ENCODE measurements at regions not wholly inside any gene's neighbourhood (a gene's known extent, or its start where the extent isn't known, plus 50 kb on each side); places are given as distances from the start of the nearest gene placed in this dataset.

DNA sequence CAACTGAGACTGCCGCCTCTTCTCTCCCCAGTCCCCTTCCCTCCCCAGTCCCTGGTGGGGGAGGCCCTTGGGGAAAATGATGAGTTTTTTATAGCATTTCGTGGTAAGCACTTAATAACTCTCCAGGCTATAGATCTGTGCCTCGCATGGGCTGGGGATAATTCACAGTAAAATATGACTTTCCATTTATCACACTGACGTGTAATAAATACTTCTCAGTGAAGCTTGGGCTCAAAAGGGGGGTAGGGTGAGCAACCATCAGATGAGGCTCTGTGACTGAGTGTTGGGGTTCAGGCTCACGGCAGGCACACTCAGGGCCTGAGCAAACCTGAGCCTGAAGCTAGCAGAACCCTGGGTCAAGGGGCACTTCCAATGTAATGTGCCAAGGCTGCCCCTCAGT, 101.6 kb downstream of the CCT6B start:
- no peaks in the 10 kb centered on the region for H3K36me3 ChIP-seq
- H3K27me3 ChIP-seq = no peaks in the 10 kb centered on the region
- no peak for DNase-seq
- H3K4me1 ChIP-seq = no peaks in the 10 kb centered on the region
- H3K27ac ChIP-seq = no peak overlapping the region
- H3K4me3 ChIP-seq = no peak overlapping the region
- no peaks in the 10 kb centered on the region for H3K9me3 ChIP-seq
- TF ChIP-seq, protein P1, sequence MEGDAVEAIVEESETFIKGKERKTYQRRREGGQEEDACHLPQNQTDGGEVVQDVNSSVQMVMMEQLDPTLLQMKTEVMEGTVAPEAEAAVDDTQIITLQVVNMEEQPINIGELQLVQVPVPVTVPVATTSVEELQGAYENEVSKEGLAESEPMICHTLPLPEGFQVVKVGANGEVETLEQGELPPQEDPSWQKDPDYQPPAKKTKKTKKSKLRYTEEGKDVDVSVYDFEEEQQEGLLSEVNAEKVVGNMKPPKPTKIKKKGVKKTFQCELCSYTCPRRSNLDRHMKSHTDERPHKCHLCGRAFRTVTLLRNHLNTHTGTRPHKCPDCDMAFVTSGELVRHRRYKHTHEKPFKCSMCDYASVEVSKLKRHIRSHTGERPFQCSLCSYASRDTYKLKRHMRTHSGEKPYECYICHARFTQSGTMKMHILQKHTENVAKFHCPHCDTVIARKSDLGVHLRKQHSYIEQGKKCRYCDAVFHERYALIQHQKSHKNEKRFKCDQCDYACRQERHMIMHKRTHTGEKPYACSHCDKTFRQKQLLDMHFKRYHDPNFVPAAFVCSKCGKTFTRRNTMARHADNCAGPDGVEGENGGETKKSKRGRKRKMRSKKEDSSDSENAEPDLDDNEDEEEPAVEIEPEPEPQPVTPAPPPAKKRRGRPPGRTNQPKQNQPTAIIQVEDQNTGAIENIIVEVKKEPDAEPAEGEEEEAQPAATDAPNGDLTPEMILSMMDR (IDR thresholded peaks at IDR 0.05) = no peak
- no peak for TF ChIP-seq POLR2A (IDR thresholded peaks at IDR 0.05)

GRCh38 chr17:34858591-34859565, 102.4 kb downstream of the CCT6B start:
- no peaks in the 10 kb centered on the region for H3K4me1 ChIP-seq
- DNase-seq = no peak
- TF ChIP-seq POLR2A (IDR thresholded peaks at IDR 0.05) = no peak
- TF ChIP-seq, protein P1 (IDR thresholded peaks at IDR 0.05) = no peak
- H3K36me3 ChIP-seq = no peaks in the 10 kb centered on the region
- no peak overlapping the region for H3K27ac ChIP-seq
- no peaks in the 10 kb centered on the region for H3K9me3 ChIP-seq
- no peak overlapping the region for H3K4me3 ChIP-seq
- no peaks in the 10 kb centered on the region for H3K27me3 ChIP-seq

GRCh38 chr17:34853924-34854323, 107.3 kb downstream of the CCT6B start:
- Histone ChIP-seq H3K27me3 (no peaks in the 10 kb centered on the region), H3K27ac (no peak overlapping the region), H3K9me3 (no peaks in the 10 kb centered on the region), H3K4me3 (no peak overlapping the region), H3K36me3 (no peaks in the 10 kb centered on the region), H3K4me1 (no peaks in the 10 kb centered on the region)
- no peak for TF ChIP-seq POLR2A (IDR thresholded peaks at IDR 0.05)
- TF ChIP-seq, protein P1 (IDR thresholded peaks at IDR 0.05) = no peak
- DNase-seq = no peak

DNA sequence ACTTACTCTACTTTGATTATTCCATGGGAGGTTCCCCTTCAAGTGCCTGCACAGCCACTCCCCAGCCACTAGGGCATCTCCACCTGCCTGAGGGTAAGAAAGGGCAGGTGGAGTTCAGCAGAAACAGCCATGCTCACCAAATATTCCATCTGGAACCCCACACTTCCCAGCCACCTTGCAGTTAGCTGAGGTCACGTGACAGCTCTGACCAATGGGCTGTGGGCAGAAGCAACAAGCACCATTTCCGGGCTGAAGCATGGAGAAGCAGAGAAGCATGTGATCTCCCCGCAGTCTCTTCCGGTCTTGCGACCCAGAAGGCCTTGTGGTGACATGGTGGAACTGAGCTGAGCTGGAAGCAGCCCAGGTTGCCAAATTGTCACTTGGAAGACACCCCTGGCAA, 108.6 kb downstream of the CCT6B start:
- Histone ChIP-seq H3K36me3 (no peaks in the 10 kb centered on the region), H3K27ac (no peak overlapping the region), H3K27me3 (no peaks in the 10 kb centered on the region), H3K9me3 (no peaks in the 10 kb centered on the region), H3K4me1 (no peaks in the 10 kb centered on the region), H3K4me3 (no peak overlapping the region)
- TF ChIP-seq POLR2A (IDR thresholded peaks at IDR 0.05) = no peak
- TF ChIP-seq, protein P1 (IDR thresholded peaks at IDR 0.05) = no peak
- DNase-seq = no peak

DNA sequence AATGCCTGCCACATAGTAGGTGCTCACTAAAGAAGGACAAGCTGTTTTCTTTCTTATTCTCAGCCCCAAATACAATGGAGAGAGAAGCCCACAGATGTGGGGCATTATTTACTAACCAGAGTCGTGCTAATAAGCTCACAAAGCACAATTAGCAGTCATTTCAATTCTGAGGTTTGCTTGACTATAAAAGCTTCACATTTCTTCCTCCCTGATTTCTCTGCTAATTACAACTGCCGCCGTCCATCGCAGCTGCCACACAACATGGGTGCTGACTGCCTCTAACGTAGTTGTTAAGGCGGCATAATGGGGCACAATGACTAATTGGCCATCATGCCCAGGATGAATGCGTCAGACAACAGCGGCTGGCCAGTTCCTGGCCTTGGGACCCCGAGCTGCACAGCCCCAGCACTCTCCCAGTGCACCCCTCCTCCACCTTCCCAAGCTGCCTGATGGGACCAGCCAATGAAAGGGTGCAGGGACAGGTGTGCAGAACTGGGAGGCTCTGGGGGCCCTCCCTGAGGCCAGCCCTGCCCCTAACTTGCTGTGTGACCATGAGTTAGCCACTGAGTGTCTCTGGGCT, 109.2 kb downstream of the CCT6B start:
- Histone ChIP-seq H3K27me3 (no peaks in the 10 kb centered on the region), H3K4me1 (no peaks in the 10 kb centered on the region), H3K27ac (no peak overlapping the region), H3K4me3 (no peak overlapping the region), H3K36me3 (no peaks in the 10 kb centered on the region), H3K9me3 (no peaks in the 10 kb centered on the region)
- DNase-seq = no peak
- TF ChIP-seq, protein P1 (IDR thresholded peaks at IDR 0.05) = no peak
- TF ChIP-seq POLR2A (IDR thresholded peaks at IDR 0.05) = no peak
